Body of pancreas (tissue), 4 donors: ENCODE measurements at regions not wholly inside any gene's neighbourhood (a gene's known extent, or its start where the extent isn't known, plus 50 kb on each side); places are given as distances from the start of the nearest gene placed in this dataset.

Experiments
- CTCF ChIP-seq, 7 experiments: fragments of 450-650 bp in 4 of 7; fragments of 200-600 bp in 3 of 7; sonication (generic) in 3 of 7; IDR thresholded peaks; one replicate each; pipeline ENCODE4 v1.5.1; 2016 to 2019; ENCODE audit warnings: antibody characterized with exemption in 7 of 7
- POLR2A ChIP-seq, 3 donors: fragments of 450-650 bp; IDR thresholded peaks; one replicate each; pipeline ENCODE4 v1.6.1; 2016; ENCODE audit warnings: antibody characterized with exemption in 3 of 3, mild to moderate bottlenecking in 2 of 3

- TF ChIP-seq CTCF (IDR thresholded peaks at IDR 0.05) (no peak), POLR2A (IDR thresholded peaks at IDR 0.05) (no peak)
Observed at GRCh38 chr13:48583859-48584311, 51.0 kb upstream of the RCBTB2 start.
